ENCODE measurements at regions not wholly inside any gene's neighbourhood (a gene's known extent, or its start where the extent isn't known, plus 50 kb on each side); places are given as distances from the start of the nearest gene placed in this dataset.

DNA sequence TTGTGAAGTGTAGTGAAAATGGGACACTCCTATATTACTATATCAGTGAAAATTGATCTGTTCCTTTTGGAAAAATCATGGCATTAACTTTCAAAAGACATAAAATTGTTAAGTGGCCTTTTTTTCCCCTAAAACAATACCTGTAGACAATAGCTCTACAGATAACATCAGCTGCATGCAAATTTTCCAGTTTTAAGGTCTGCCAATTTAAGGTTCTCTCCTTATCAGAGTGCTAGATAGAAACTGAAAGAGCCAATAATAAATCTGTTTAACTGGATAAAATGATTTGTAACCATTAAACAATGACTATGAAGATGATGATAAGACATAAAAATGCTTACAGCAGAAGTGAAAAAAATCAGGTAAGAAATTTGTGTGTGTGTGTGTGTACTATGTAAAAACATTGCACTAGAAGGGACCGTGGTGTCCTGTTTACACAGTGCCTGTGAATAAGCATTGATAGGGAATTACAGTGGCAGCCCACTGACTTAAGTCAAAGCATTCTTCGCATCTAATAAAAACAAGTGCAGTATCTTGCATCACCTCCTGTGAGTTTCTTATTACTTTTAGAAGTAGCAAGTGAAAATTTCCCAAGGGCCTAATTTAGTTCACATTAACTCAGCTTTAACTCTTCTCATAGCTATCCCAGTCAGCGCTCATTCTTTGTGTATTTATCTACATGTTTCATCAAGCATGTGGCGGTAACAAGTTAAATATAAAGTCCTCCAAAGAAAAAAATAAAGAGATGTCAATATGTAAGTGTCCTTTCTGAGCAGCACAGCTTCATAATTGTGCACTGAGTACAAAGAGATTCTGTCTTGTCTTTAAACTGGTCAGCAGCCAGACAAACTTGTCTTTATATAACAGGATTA lies 261.9 kb downstream of the ARL4A start:
- no peak for DNase-seq

DNA sequence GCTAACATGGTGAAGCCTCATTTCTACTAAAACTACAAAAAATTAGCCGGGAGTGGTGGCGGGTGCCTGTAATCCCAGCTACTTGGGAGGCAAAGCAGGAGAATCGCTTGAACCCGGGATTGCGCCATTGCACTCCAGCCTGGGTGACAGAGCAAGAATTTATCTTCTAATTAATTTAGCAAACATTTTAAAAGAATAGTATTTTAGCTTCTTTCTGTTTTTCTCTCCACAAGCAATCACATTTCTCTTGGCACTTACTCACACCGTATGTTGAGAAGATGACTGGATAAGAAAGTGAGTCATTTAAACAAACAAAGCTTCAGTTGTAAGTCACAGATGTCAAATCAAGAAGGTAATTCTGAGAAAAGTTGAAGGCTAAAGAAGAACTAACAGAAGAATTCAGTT lies 264.0 kb downstream of the ARL4A start:
- no peak for DNase-seq

DNA sequence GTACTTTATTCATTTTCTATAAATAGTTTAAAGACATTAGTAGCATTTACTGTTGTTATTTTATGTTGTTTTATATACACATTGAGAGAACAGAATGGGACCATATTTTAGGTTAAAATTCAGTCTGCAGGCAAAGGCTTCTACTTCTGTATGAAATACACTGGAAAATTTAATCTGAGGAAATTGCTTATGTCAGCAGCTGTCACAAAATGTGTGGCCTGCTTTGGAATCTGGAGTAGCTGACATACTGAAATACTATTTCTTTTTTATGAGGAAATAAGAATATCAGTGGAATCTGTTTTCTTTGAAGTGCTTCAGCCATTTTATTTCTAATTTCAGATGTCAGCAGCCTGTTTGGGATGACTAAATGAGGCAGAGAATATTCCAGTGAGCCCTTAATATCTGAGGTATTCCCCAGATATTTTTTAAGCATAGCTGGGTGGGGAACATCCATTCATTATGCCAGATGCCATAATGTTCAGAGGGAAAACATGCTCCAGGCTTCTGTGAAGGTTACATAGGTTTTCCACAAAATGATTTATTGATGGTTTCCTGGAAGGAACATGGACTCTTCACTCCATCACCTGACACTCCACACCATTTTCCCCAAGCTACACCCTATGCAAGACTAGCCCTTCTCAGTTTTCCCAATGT lies 267.1 kb downstream of the ARL4A start:
- DNase-seq, result no peak

DNA sequence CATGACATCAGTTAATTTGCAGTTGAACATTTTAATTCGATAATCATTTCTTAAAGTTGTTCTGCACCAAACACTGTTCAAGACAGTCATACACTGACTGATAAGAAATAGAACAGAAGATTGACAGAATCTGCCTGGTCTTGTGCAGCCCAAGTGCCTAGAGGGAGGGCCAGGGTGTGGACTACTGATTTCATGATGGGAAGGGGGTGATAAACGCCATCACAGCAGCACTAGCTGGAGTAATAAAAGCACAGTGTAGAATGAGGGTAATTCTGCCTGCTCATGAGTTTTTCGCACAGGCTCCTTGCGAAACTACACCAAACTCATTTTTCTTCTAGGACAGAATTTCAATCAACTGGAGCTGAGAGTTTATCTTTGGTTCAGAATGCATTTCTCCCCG lies 270.1 kb downstream of the ARL4A start:
- DNase-seq, result no peak

DNA sequence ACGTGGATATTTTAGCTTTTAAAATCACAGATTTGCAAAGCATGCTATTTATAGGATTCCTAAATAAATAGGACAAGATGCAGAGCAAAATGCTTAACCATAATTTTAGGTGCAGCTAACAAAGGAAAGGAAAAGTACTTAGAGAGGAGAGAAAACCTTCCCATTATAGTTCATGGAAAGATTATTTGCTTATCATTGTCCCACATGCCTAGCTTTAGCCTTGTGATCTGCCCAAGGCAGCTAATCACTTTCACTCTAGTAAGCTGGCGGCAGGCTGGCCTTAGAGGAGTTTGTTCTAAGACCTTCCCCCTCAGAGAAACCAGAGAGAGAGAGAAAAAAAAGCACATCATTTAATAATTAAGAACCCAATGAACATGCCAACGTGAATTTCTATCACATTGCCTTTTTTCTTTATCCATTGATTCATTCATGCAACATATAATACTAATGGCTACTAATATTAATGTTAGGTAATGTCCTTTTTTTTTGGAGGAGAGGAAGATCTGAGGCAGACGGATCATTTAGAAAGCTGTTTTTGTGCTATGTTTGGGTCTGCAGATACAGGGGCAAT lies 274.6 kb downstream of the ARL4A start:
- DNase-seq, result no peak

DNA sequence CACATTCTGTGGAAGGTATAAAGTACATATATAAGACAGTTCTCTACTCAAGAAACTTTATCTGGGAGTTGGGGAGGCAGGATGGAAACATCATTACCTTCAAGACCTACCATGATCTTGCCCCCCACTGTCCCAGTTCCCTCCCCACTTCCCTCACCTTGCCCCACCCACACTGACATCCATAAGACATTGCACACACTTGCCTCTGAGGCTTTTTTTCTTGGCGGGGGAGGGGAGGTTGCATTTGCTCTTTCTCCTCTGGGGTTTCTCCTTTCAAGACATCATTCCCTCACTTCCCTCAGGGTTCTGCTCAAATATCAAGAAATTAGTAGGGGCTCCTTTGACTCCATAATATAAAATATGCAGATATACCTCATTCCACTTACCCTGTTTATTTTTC lies 276.0 kb downstream of the ARL4A start:
- no peak for DNase-seq

DNA sequence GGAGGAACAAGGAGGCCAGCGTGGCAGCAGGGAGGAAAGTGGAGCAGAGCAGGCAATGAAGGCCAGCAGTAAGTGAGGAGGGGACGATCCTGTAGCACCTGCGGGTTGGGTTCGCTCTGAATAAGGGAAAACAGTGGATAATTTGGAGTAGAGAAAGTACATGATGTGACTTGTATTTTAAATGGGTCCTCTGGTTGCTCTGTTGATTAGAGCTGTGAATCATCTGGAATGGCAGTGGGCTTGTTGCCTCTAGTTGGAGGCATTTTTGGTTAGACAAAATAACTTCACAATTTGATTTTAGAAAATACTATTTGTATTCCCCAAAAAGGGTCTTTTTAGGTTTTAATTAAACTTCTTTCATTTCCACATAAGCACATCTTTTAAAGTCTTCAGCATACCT lies 277.4 kb downstream of the ARL4A start:
- DNase-seq, result no peak

DNA sequence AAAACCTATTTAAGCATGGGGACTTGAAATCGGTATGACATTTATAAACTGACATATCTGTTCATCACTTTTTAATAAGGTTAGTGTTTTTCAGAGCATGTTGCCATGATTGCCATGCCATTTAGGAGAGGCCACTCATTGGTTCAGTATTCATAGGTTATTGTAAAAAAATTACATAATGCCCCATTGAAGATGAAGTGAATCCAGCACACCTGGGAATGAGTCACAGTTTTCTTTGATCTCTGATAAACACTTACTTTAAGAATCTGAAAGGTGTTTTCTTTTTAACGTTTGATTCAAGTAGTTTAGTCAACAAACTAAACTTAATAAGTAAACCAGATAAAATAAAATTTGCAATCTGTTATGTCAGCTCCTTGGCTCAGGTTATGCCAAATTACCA lies 278.3 kb downstream of the ARL4A start:
- no peak for DNase-seq

DNA sequence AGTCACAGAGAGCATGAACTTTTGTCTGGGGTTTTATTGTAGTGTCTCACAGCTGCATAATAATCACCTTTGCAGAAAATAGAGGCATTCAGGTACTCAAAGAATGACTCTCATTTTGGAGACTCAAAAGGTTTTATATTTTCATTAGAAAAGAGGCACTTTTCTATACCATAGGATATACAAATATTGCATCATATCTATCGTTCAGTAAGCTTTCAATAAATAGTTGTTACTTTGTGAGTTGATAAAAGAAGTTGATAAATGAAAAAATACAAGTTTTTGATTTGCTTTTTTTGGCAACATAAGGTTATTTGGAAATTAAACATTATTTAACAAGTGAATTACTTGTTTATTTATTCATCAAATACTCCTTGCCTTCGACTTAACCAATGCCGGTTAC lies 279.9 kb downstream of the ARL4A start:
- no peak for DNase-seq

DNA sequence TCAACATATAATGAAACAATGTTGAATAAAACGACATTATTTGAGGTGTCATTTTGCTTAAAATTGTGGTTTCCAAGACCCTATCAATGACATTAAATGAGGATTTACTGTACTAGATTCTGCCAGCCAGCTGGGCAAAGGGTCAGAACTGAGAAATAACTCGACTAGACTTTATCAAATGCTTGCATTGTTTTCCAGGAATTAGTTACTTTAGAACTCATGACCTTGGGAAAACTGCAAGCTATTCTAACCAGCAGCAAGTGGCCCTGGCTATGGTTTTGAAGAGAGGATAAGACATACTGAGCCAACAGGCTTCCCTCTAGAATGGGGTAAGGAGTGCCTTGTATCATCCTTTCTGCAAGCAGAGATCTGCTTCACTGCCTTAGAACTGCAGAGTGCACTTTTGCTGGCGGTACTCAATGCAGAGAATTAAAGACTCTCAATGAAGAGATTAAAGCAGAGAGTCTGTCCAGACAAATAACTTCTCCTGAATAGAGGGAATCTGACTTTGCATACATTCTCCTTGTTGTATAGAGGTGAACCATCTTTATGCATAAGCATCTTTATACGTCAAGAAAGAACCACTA lies 281.5 kb downstream of the ARL4A start:
- DNase-seq, result no peak

DNA sequence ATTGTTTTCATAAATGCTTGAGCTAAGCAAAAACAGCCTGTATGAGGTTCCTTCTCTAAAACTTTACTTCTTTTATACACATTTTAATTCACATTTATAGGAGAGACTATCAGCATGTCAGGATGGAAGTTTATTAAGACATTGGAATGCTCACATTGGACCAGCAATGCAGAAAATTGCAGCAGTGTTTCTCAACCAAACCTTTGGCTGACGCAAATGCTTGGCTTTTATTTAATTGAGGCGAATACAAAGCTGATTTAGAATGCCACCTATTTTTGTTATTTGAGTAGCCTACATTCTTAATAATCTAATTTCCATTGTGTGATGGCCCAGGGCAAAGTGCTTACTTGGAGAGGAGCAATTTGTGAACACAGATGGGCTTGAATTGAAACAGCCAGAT lies 283.2 kb downstream of the ARL4A start:
- no peak for DNase-seq

DNA sequence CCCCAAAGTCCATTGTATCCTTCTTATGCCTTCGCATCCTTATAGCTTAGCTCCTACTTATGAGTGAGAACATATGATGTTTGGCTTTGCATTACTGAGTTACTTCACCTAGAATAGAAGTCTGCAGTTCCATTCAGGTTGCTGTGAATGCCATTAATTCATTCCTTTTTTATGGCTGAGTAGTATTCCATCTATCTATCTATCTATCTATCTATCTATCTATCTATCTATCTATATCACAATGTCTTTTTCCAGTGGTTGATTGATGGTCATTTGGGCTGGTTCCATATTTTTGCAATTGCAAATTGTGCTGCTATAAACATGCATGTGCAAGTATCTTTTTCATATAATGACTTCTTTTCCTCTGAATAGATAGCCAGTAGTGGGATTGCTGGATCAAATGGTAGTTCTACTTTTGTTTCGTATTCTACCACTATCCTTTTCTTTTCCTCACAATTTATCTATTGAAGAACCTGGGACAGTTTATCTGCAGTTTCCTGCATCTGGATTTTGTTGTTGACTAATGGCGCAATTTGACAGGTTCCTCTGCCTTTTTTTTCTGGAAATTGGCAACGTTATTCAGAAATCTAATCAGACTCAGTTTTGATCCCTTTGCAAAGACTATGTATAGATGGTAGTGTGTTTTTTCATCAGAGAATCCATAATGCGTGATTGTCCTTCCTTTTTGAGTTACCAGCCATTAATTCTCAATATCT lies 287.2 kb downstream of the ARL4A start:
- no peak for DNase-seq

DNA sequence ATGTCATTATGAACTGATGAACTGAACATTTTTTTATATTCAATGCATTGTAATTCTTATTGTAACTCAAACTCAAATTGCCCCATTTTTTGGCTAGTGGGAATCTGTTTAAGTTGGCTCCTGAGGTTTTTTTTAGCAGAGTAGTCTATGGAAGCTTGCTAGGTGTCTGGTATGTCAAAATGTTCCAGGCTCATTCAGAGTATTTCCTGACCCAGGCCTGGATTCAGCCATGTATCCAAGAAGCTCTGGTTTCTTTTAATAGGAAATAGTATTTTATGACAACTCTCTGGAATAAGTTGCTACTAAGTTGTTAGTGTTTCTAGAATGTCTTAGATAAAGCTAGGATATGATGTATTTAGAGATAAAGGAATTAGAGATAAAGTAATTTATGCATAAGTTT lies 288.0 kb downstream of the ARL4A start:
- DNase-seq, result no peak

DNA sequence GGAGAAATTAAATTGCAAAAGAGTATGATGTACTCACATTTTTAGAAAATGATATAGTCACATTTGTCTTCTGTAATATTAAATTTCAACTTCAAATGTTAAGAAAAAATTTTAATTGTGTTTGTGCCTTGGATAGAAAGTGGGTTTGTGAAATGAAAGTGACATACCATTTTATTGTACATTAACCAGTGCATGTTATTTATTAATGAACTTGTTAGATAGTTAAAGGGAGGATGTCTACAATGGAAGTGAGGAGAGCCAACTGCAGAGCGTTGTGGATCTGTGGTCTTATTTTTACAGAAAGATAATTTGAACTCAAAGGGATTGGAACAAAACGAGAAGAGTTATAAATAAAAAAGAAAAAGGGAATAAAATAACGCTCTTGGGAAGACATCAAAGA lies 291.7 kb downstream of the ARL4A start:
- no peak for DNase-seq

DNA sequence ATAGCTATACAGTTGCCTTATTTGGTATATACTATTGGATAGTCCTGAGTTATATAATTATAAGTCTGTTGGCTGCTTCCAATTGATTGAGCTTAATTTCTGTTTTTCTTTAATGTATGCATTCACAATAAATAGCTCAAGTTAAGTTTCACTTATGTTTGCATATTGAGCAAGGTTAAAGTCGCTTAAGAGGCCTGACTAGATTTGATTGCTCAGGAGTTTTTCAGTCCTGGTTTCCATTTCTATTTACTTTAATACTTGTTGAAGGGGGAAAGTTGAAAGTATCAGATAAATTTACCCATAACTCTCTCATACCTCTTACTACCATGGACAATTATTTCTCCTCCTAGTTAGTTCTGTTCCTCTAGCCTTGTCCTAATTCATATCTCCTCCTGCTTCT lies 294.7 kb downstream of the ARL4A start:
- no peak for DNase-seq

DNA sequence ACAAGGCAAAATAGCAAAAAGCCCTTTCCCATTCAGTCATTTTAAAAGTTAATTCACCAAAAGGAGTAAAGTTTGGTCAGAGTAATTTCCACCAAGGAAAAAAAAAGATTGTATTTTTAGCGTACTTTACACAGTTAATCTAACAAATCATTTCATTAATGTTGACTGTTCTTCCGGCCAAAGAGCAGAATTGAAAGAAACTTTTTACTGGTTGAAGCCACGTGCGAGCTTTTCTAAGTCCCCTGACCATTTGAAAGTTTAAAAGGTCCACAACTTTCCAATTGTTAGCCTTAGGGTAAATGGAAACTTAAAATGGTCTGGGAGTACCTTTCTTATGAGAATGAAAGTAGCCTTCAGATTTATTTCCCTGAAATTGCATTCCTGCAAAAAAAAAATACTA lies 296.7 kb downstream of the ARL4A start:
- no peak for DNase-seq

DNA sequence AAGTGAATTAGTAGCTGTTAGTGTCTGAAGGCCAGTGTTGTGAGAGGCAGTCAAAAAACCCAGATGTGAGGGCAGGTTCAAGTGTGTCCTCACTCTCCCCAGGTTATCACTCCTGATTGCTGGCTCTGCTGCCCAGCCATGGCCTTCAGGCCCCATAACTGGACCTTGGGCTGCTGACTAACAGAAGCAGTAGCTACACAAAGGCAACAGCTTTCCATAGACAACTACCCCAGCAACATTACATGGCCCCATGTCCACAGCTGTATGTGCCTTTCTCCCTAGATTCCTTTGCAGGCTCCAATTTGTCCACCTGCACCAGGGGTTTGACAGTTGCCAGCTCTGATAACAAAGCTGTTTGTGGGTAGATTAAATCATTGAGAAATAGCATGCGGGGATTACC lies 297.8 kb downstream of the ARL4A start:
- DNase-seq, result no peak

DNA sequence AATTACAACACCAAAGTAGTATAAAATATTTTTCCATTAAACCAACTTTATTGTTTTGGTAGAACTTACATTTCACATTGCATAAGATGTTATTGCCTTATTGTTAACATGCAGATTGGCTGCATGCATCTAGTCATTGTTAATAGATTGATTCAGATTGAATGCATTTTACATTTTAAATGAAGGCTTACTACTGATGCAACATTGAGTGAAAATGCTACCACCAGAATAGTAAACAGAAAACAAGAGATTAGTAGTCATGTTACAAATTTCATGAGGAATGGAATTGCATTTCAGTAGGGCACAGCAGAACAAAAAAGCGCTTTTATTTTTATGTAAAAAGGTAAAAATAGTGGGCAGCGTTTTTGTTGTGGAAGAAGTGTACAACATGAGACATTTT lies 298.3 kb downstream of the ARL4A start:
- no peak for DNase-seq

DNA sequence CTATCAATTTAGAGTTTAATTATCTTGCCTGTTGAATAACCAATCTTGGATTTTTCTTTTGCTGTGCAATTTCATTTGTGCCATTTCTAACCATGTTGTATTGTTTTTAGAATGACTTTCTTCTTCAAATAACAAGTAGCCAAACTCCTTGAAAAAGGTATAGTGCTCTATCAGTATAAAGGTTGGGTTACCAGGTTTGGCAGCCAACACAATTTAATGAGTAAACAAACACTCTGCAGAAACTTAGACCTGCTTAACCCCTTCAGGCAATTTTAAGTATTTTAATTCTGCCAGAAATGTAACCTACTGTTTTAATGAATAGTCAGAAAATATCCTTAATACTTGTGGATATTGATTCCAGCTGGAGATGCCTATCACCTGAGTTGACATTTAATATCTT lies 299.8 kb downstream of the ARL4A start:
- DNase-seq, result no peak

DNA sequence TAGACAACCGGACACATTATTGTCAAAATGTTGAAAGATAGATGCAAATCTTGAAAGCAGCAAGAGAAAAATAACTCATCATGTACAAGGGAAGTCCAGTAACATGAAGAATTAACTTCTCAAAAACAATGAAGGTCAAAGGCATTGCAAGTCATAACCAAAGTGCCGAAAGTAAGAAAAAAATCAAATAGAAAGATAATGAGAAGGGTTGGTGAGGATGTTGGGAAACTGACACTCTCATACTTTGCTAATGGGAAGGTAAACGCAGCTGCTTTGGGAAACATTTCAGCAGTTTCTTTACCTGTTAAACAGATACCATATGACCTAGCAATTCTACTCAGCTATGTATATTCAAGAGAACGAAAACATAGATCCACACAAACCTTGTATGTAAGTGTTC lies 303.0 kb downstream of the ARL4A start:
- DNase-seq, result no peak

DNA sequence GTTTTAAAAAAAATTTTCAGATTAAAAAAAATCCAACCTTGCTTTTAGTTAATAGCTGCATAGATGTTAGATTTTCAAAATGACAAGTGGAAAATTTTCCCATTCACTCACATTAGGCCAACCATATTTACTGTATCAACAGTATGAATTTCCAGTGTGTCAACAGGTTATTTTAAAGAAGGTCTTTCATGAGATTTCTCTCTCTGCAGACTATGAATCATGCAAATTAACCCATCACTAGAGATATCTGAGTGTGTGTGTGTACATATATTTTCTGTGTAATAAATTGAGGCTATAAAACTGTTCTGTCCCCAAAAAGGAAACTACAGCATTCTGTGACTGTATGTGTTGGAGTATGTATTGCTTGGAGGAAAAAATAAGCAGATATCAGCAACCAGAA lies 305.6 kb downstream of the ARL4A start:
- DNase-seq, result no peak

DNA sequence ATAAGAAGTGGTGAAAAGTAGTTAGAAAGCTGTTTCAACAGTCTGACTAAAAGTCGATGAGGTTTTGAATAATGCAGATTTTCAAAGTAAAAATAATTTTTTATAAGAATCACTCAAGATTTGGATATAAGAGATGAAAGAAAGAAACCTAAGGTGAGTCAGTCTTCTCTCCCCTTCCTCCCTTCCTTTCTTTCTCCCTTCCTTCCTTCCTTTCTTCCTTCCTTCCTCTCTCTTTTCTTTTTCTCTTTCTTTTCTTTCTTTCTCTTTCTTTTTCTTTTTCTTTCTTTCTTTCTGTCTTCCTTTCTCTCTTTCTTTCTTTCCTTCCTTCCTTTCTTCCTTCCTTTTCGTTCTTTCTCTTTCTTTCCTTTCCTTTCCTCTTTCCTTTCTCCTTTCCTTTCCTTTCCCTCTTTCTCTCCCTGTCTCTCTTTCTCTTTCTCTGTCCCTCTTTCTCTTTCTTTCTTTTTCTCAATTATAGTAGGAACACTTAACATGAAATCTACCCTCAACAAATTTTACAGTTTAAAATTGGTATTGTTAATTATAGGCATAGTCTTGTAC lies 308.6 kb downstream of the ARL4A start:
- no peak for DNase-seq

DNA sequence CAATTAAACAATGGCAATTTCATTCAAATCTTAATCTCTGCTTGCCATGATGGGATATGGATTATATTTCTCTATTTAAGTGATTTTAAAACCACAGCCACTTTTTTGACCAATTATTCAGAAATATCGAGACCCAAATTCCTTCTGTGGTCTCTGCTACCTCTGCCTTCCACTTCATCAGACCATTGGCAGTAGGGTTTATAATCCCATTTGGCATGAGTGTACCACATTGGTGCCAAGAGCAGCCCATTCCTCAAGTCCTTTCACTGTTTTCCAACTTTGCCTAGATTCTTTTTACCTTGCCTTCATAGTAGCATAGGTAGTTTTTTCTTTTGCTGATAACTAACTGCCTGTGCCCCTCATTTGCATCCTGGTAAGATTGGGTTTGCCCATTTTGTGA lies 319.9 kb downstream of the ARL4A start:
- no peak for DNase-seq

Data from CD4-positive, alpha-beta T cell treated with Interferon alpha-2 for 1 hour (primary cell).